ENCODE measurements at regions not wholly inside any gene's neighbourhood (a gene's known extent, or its start where the extent isn't known, plus 50 kb on each side); places are given as distances from the start of the nearest gene placed in this dataset.

GRCh38 chr21:17911628-17912027 is 92.5 kb upstream of the C21orf91 start:
- no peak for TF ChIP-seq CTCF (IDR thresholded peaks at IDR 0.05; ENCODE audit: extremely low read depth, missing control alignments)
- no peak for DNase-seq (ENCODE audit: low spot score)

GRCh38 chr21:17903929-17904639 is 84.9 kb upstream of the C21orf91 start:
- TF ChIP-seq CTCF (IDR thresholded peaks at IDR 0.05; ENCODE audit: extremely low read depth, missing control alignments) = no peak
- no peak for DNase-seq (ENCODE audit: low spot score)

GRCh38 chr21:17903029-17903806 is 84.1 kb upstream of the C21orf91 start:
- DNase-seq (ENCODE audit: low spot score) = peak; percentile 44
- TF ChIP-seq CTCF (IDR thresholded peaks at IDR 0.05; ENCODE audit: extremely low read depth, missing control alignments) = no peak

- no peak for TF ChIP-seq CTCF (IDR thresholded peaks at IDR 0.05; ENCODE audit: extremely low read depth, missing control alignments)
- DNase-seq (ENCODE audit: low spot score) = no peak
Measured at GRCh38 chr21:17901458-17902079, 82.4 kb upstream of the C21orf91 start.

- no peak for TF ChIP-seq CTCF (IDR thresholded peaks at IDR 0.05; ENCODE audit: extremely low read depth, missing control alignments)
- no peak for DNase-seq (ENCODE audit: low spot score)
Measured at GRCh38 chr21:17900990-17901385, 81.8 kb upstream of the C21orf91 start.

- TF ChIP-seq CTCF (IDR thresholded peaks at IDR 0.05; ENCODE audit: extremely low read depth, missing control alignments) = no peak
- DNase-seq (ENCODE audit: low spot score) = no peak
Measured at GRCh38 chr21:17900281-17900989, 81.3 kb upstream of the C21orf91 start.

All from GM20000 (cell line).